ENCODE measurements at regions not wholly inside any gene's neighbourhood (a gene's known extent, or its start where the extent isn't known, plus 50 kb on each side); places are given as distances from the start of the nearest gene placed in this dataset.

DNA sequence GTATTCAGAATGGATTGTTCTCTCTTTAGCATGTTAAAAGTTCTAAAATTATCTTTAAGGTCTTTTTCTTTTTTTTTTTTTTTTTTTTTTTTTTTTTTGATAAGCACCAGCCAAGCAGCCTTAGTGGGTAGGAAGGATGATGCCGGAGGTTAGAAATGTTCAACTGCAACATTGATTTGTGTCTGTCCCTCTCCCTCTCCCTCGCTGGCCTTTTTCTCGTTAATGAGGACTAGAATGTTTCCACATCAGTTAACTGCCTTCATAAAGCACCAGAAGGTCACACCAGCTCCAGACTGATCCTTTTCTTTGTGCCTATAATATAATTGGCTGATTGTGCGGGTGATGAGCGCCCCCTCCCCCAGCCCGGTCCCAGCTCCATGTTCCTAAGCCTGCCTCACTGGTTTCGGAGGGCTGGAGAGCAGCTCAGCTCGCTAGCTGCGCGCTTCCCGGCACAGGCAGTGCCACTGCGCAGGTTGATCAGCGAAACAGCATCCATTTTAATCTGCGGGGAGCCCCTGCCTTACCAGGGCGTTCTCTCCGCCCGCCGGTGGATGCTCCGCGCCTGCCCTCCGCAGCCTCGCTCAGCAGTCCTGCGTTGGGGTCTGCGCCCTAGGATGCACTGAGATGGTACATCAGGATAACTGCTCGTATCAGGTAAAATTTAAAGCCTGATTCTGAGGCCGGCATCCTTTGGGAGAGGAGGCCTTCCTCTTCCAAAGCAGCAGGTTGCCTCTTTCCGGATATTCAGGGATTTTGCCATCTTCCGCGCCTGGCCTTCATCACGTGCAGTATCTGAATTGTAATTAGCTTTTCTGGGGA lies 148.9 kb upstream of the IL12A start, which contains the start of gene SCHIP1:
Gene SCHIP1 (plus strand): TSS at position 301 of the 819 bp plus-strand sequence.
- peak; percentile 29 for DNase-seq (ENCODE audit: low read depth)

DNA sequence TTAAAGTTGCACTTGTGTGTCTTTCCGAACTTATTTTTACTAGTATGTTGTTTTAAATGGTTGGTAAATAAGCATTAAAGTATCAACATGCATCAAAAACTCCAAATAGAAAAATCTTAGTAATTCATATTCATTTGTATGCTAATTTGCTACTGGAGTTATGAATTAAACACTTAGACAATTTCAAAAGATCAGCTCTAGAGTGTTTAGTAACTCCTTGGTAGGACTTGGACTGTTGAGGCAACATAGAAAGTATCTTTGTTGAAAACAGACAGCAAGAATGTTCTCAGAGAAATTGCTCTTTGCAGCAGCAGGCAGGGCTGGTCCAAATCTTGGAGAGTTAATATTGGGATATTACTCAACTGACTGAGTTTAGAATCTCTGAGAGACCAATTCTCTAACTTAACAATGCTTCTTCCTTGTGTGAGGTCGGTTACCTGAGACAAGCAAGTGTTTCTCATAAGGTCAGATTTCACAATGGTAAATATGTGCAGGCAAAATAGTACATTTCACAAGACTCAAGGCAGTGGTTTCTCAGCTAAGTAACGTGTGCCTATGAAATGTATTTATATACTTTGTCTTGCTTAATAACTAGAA lies 147.8 kb upstream of the IL12A start:
- DNase-seq (ENCODE audit: low read depth) = peak; percentile 88
- H3K4me3 ChIP-seq (ENCODE audit: low read length) = no peak overlapping the region
- TF ChIP-seq, protein P1, sequence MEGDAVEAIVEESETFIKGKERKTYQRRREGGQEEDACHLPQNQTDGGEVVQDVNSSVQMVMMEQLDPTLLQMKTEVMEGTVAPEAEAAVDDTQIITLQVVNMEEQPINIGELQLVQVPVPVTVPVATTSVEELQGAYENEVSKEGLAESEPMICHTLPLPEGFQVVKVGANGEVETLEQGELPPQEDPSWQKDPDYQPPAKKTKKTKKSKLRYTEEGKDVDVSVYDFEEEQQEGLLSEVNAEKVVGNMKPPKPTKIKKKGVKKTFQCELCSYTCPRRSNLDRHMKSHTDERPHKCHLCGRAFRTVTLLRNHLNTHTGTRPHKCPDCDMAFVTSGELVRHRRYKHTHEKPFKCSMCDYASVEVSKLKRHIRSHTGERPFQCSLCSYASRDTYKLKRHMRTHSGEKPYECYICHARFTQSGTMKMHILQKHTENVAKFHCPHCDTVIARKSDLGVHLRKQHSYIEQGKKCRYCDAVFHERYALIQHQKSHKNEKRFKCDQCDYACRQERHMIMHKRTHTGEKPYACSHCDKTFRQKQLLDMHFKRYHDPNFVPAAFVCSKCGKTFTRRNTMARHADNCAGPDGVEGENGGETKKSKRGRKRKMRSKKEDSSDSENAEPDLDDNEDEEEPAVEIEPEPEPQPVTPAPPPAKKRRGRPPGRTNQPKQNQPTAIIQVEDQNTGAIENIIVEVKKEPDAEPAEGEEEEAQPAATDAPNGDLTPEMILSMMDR (IDR thresholded peaks at IDR 0.05; ENCODE audit: insufficient read depth, low read depth, low read length, missing control alignments) = no peak

More for the DNA sequence above, 148.9 kb upstream of the IL12A start, which contains the start of gene SCHIP1:
- H3K4me3 ChIP-seq (ENCODE audit: low read length) = peak within 1 kb of the TSS; percentile 31
- TF ChIP-seq, protein P1 (IDR thresholded peaks at IDR 0.05; ENCODE audit: insufficient read depth, low read depth, low read length, missing control alignments) = no peak

DNA sequence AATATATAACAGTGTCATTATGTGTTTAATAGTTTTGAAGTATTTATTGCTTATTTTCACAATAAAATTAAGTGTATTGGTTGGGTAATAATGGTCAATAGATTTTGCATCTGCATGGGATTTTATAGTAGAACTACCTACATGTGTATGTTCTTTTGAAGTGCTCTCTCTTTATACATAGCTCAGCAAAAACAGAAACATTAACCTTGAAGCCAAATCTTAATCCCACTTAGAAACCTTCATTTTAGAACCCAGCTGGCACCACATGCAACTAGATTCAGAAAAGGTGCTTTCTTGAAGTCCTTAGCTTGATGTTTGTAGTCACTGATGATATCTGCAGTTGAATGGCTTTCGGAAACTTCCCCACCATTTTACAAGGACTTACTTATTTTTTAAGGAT lies 146.9 kb upstream of the IL12A start:
- DNase-seq (ENCODE audit: low read depth) = no peak
- TF ChIP-seq, protein P1 (IDR thresholded peaks at IDR 0.05; ENCODE audit: insufficient read depth, low read depth, low read length, missing control alignments) = no peak

DNA sequence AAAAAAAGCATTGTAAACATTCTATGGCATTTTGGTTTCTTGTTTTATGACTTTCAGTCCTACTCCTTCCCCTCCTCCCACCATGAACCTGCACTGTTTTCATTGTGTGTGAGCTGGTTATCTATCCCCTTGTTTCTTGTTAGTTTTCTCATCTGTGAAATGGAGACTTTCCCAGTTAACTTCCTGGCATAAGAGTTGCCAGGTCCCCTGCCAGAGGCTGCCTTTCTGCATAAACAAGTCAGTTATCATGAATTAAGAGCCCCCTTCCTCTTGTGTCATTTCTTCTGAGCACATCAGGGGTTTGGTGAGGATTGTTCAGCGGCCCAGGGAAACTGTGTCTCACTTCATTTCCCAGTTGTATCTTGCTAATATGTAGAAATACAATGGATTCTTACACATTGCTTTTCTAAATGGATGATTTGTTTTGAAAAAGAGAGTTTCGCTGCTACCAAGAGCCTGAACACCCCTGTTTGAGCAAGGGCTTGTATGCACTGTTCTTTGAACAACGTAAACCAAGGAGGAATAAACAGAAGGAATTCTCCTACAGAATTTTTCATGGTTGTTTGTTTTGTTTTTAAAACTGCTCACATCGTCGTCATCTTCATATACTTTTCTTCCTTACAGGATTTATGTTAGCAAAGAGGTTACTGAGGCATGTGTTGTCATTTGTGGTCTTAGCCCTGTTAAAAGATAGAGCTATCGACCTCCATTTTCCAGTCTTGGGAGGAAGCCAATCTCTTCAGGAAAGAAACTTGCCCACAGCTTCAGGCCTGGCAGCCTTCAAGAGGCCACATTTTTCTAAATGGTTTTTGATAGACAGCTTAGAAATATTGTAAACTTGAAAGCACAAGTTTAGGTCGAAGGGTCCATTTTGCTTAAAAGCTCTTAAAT lies 144.6 kb upstream of the IL12A start:
- TF ChIP-seq, protein P1 (IDR thresholded peaks at IDR 0.05; ENCODE audit: insufficient read depth, low read depth, low read length, missing control alignments) = no peak
- H3K4me3 ChIP-seq (ENCODE audit: low read length) = no peak overlapping the region

More for the DNA sequence above, 146.9 kb upstream of the IL12A start:
- no peak overlapping the region for H3K4me3 ChIP-seq (ENCODE audit: low read length)

DNA sequence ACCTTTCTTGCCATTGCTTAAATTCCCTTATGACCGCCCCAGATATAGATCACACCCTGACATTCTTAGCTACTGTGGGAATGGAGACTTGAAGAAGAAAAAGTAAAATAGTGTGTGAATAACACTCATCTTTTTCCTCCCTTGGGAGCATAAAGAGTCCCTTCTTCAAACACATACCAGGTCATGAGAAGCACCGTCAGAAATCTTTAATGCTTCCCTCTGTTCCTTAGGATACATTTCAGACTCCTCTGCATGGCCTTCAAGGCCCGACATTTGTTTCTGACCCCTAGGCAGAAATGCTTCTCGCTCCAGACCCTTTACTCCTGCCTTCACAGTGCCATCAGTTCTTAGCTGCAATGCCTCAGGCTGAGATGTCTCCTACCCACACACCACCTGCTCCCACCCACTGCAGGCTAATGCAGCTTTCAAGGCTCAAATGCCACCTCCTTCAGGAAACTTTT lies 143.8 kb upstream of the IL12A start:
- DNase-seq (ENCODE audit: low read depth) = no peak
- TF ChIP-seq, protein P1 (IDR thresholded peaks at IDR 0.05; ENCODE audit: insufficient read depth, low read depth, low read length, missing control alignments) = no peak

More for the DNA sequence above, 144.6 kb upstream of the IL12A start:
- no peak for DNase-seq (ENCODE audit: low read depth)

DNA sequence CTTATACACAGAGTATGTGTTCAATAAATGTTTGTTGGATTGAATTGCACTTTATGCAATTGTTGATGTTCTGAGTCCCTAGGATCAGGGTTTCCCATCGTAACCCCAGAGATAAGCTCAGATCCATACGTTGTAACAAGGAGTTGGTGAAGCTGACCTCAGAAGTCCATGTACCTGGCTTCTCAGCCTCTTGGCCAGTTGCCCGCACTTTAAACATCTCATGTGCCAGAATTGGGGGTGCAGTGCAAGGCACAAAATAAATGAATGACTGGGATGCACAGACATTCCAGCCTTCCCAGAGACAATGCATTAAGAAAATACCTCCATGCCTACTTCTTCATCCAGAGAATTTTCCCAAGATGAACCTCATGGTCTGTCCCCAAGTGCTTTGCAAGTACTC lies 142.9 kb upstream of the IL12A start:
- TF ChIP-seq, protein P1 (IDR thresholded peaks at IDR 0.05; ENCODE audit: insufficient read depth, low read depth, low read length, missing control alignments) = no peak
- DNase-seq (ENCODE audit: low read depth) = no peak
- H3K4me3 ChIP-seq (ENCODE audit: low read length) = no peak overlapping the region

More for the DNA sequence above, 143.8 kb upstream of the IL12A start:
- no peak overlapping the region for H3K4me3 ChIP-seq (ENCODE audit: low read length)
